ENCODE measurements at regions not wholly inside any gene's neighbourhood (a gene's known extent, or its start where the extent isn't known, plus 50 kb on each side); places are given as distances from the start of the nearest gene placed in this dataset.

- Histone ChIP-seq H3K4me2 (ENCODE audit: low read length) (no peak overlapping the region), H3K9me2 (ENCODE audit: insufficient read depth, low read length) (no peaks in the 10 kb centered on the region), H3K27ac (ENCODE audit: low read length) (no peak overlapping the region), H2AFZ (ENCODE audit: low read depth, low read length) (no peak overlapping the region), H3K27me3 (ENCODE audit: insufficient read depth, low read depth, low read length) (no peaks in the 10 kb centered on the region), H3K4me3 (ENCODE audit: low read length) (no peak overlapping the region), H3K36me3 (ENCODE audit: insufficient read depth, low read length) (no peaks in the 10 kb centered on the region), H3K9me3 (ENCODE audit: low read length) (no peaks in the 10 kb centered on the region), H3F3A (ENCODE audit: insufficient read depth, low read length, poor library complexity, severe bottlenecking) (no peaks in the 10 kb centered on the region), H4K20me1 (ENCODE audit: insufficient read depth) (no peaks in the 10 kb centered on the region), H3K79me2 (replicated peaks; ENCODE audit: insufficient read depth, low read length) (no peaks in the 10 kb centered on the region), H3K9ac (ENCODE audit: low read length) (no peak overlapping the region)
- no peak for TF ChIP-seq EZH2 (IDR thresholded peaks at IDR 0.05; ENCODE audit: borderline replicate concordance, insufficient read depth, low read length, poor library complexity, severe bottlenecking)
- TF ChIP-seq POLR2AphosphoS5 (IDR thresholded peaks at IDR 0.05): no peak
- no peak for TF ChIP-seq TAF1 (IDR thresholded peaks at IDR 0.05; ENCODE audit: low read depth)
- no peak for TF ChIP-seq SMC3 (conservative IDR thresholded peaks at IDR 0.05; ENCODE audit: poor library complexity)
- TF ChIP-seq RAD21 (conservative IDR thresholded peaks at IDR 0.05): no peak
- no peak for TF ChIP-seq EP300 (conservative IDR thresholded peaks at IDR 0.05; ENCODE audit: poor library complexity, severe bottlenecking)
- no peak for TF ChIP-seq MXI1 (conservative IDR thresholded peaks at IDR 0.05; ENCODE audit: poor library complexity, severe bottlenecking)
Measured at GRCh38 chr2:190117305-190117704, 54.8 kb upstream of the MSTN start.

- Histone ChIP-seq H3K9me3 (ENCODE audit: low read length) (no peaks in the 10 kb centered on the region), H3K4me3 (ENCODE audit: low read length) (no peak overlapping the region), H3K9me2 (ENCODE audit: insufficient read depth, low read length) (no peaks in the 10 kb centered on the region), H3K36me3 (ENCODE audit: insufficient read depth, low read length) (no peaks in the 10 kb centered on the region), H3K9ac (ENCODE audit: low read length) (no peak overlapping the region), H3K4me2 (ENCODE audit: low read length) (no peak overlapping the region), H3F3A (ENCODE audit: insufficient read depth, low read length, poor library complexity, severe bottlenecking) (no peaks in the 10 kb centered on the region), H3K27ac (ENCODE audit: low read length) (no peak overlapping the region), H3K27me3 (ENCODE audit: insufficient read depth, low read depth, low read length) (no peaks in the 10 kb centered on the region), H4K20me1 (ENCODE audit: insufficient read depth) (no peaks in the 10 kb centered on the region), H2AFZ (ENCODE audit: low read depth, low read length) (no peak overlapping the region), H3K79me2 (replicated peaks; ENCODE audit: insufficient read depth, low read length) (no peaks in the 10 kb centered on the region)
- TF ChIP-seq MXI1 (conservative IDR thresholded peaks at IDR 0.05; ENCODE audit: poor library complexity, severe bottlenecking) (no peak), CTCF (IDR thresholded peaks at IDR 0.05; ENCODE audit: poor library complexity, severe bottlenecking) (no peak), EP300 (conservative IDR thresholded peaks at IDR 0.05; ENCODE audit: poor library complexity, severe bottlenecking) (no peak), REST (IDR thresholded peaks at IDR 0.05; ENCODE audit: borderline replicate concordance) (no peak)
Measured at GRCh38 chr2:190113000-190113399, 50.5 kb upstream of the MSTN start.

Data from neural cell (in vitro differentiated cells).